GM13976 (cell line): ENCODE measurements at regions not wholly inside any gene's neighbourhood (a gene's known extent, or its start where the extent isn't known, plus 50 kb on each side); places are given as distances from the start of the nearest gene placed in this dataset.

ENCODE experiments used
- DNase-seq: peaks from one replicate; pipeline ENCODE4 v3.0.0; 2012; ENCODE audit warnings: low spot score
- CTCF ChIP-seq: IDR thresholded peaks from 2 replicates; pipeline ENCODE4 v1.5.1; 2012; ENCODE audit warnings: borderline replicate concordance, mild to moderate bottlenecking; ENCODE audit not compliant: insufficient read depth; ENCODE audit errors: extremely low read depth, missing control alignments, control extremely low read depth
- in situ Hi-C: fragments of 300-500 bp; cut with MboI; formaldehyde crosslinking; loops from one replicate; pipeline ENCODE4 v1.12.0; 2022; ENCODE audit warnings: low sequenced_read_pairs, mixed read lengths, inconsistent platforms; ENCODE audit not compliant: unreplicated experiment

- peak; percentile 41 for TF ChIP-seq CTCF
- in situ Hi-C loops = loop anchor here (25.0 kb wide), 1 partner anchor 367 kb away; no protein-coding TSS in a partner anchor
- peak; percentile 20 for DNase-seq
These were observed 616.4 kb upstream of the NUDT12 start for GRCh38 chr5:104178829-104179456.

GRCh38 chr5:104178066-104178465 is 615.5 kb upstream of the NUDT12 start:
- DNase-seq = no peak
- in situ Hi-C loops = loop anchor here (25.0 kb wide), 1 partner anchor 366 kb away; no protein-coding TSS in a partner anchor

GRCh38 chr5:104177651-104178050 is 615.1 kb upstream of the NUDT12 start:
- no peak for DNase-seq
- in situ Hi-C loops = loop anchor here (25.0 kb wide), 1 partner anchor 365 kb away; no protein-coding TSS in a partner anchor

More at GRCh38 chr5:104178066-104178465, 615.5 kb upstream of the NUDT12 start:
- TF ChIP-seq CTCF = no peak

GRCh38 chr5:104172976-104173375 is 610.4 kb upstream of the NUDT12 start:
- TF ChIP-seq CTCF = no peak
- no peak for DNase-seq
- in situ Hi-C loops = no loop called here

More at GRCh38 chr5:104177651-104178050, 615.1 kb upstream of the NUDT12 start:
- TF ChIP-seq CTCF = no peak

- in situ Hi-C loops = no loop called here
- TF ChIP-seq CTCF = no peak
- no peak for DNase-seq
These were observed 609.5 kb upstream of the NUDT12 start for GRCh38 chr5:104171958-104172690.

GRCh38 chr5:104170926-104171325 is 608.3 kb upstream of the NUDT12 start:
- no peak for TF ChIP-seq CTCF
- in situ Hi-C loops = no loop called here
- no peak for DNase-seq
